HG03571 (cell line): ENCODE measurements at regions not wholly inside any gene's neighbourhood (a gene's known extent, or its start where the extent isn't known, plus 50 kb on each side); places are given as distances from the start of the nearest gene placed in this dataset.
"Not testable (repeated sequence)": the region's sequence is repeated elsewhere in the genome, so short reads cannot be mapped to it uniquely, and the experiment has no call there.

Experiments
- ATAC-seq: cut with Tn5 transposase; IDR thresholded peaks from one replicate; pipeline ENCODE4 v1.9.1; 2021; ENCODE audit not compliant: unreplicated experiment

- ATAC-seq: not testable (repeated sequence)
Observed at GRCh38 chr12:88667615-88668014, 87.3 kb upstream of the KITLG start.

- no peak for ATAC-seq
Observed at GRCh38 chr12:88665071-88665470, 84.8 kb upstream of the KITLG start.

- no peak for ATAC-seq
Observed at GRCh38 chr12:88662961-88663360, 82.7 kb upstream of the KITLG start.

- ATAC-seq: no peak
Observed at GRCh38 chr12:88662093-88662492, 81.8 kb upstream of the KITLG start.

- no peak for ATAC-seq
Observed at GRCh38 chr12:88658009-88658408, 77.7 kb upstream of the KITLG start.

GRCh38 chr12:88650715-88651114 lies 70.4 kb upstream of the KITLG start:
- ATAC-seq: no peak

- ATAC-seq: no peak
Observed at GRCh38 chr12:88648625-88649024, 68.4 kb upstream of the KITLG start.

- no peak for ATAC-seq
Observed at GRCh38 chr12:88646824-88647223, 66.6 kb upstream of the KITLG start.

- no peak for ATAC-seq
Observed at GRCh38 chr12:88645816-88646215, 65.5 kb upstream of the KITLG start.

GRCh38 chr12:88644946-88645702 lies 64.9 kb upstream of the KITLG start:
- no peak for ATAC-seq

- ATAC-seq: no peak
Observed at GRCh38 chr12:88643685-88644084, 63.4 kb upstream of the KITLG start.

GRCh38 chr12:88642675-88643431 lies 62.6 kb upstream of the KITLG start:
- no peak for ATAC-seq

GRCh38 chr12:88638966-88639760 lies 58.9 kb upstream of the KITLG start:
- no peak for ATAC-seq

- ATAC-seq: no peak
Observed at GRCh38 chr12:88638388-88638787, 58.1 kb upstream of the KITLG start.

GRCh38 chr12:88634008-88634407 lies 53.7 kb upstream of the KITLG start:
- ATAC-seq: no peak

- ATAC-seq: no peak
Observed at GRCh38 chr12:88633312-88633711, 53.0 kb upstream of the KITLG start.

- no peak for ATAC-seq
Observed at GRCh38 chr12:88630561-88630960, 50.3 kb upstream of the KITLG start.
